GM12864 (cell line): ENCODE measurements at regions not wholly inside any gene's neighbourhood (a gene's known extent, or its start where the extent isn't known, plus 50 kb on each side); places are given as distances from the start of the nearest gene placed in this dataset.

Experiments used
- DNase-seq: peaks from one replicate; pipeline ENCODE4 v3.0.0-alpha.2; 2011; ENCODE audit warnings: low read depth
- H3K4me3 ChIP-seq: 2 replicates; pipeline ENCODE4 v1.5.1; 2011; ENCODE audit warnings: mild to moderate bottlenecking, low read depth, low read length, control low read depth
- CTCF ChIP-seq: IDR thresholded peaks from 2 replicates; pipeline ENCODE4 v1.5.1; 2011; ENCODE audit warnings: low read depth, mild to moderate bottlenecking, moderate library complexity, low read length, control low read depth, inconsistent platforms; ENCODE audit errors: missing control alignments

GRCh38 chr1:79695138-79695537 lies 688.6 kb upstream of the ADGRL4 start:
- no peak for TF ChIP-seq CTCF
- no peak for DNase-seq

GRCh38 chr1:79694241-79694640 lies 687.7 kb upstream of the ADGRL4 start:
- no peak for TF ChIP-seq CTCF
- DNase-seq = no peak

More at GRCh38 chr1:79695138-79695537, 688.6 kb upstream of the ADGRL4 start:
- H3K4me3 ChIP-seq = no peak overlapping the region

DNA sequence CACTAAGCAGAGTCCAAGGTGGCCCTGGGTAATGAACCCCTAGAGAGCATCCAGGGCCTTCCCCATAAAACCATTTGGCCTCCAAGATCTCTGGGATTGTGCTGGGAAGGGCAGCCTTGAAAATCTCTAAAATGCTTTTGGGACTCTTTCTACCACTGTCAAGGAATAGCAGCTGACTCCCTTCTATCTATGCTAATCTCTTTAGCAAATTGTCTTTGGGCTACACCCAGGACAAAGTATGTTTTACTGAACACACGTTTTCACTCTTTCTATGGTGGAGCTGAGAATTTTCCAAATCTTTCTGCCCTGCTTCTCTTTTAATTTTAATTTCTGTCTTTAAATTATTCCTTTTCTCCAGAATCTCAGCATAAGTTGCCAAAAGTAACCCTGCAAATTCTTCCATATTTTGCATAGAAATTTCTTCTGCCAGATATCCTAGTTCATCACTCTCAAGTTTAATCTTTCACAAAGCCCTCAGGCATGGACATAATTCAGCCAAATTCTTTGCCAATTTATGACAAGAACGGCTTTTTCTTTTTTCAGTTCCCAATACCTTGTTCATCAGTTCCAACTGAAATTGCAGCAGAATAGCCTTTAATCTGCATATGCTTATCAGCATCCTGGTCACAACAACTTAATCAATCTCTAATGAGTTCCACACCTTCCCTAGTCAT lies 687.0 kb upstream of the ADGRL4 start:
- TF ChIP-seq CTCF = no peak
- H3K4me3 ChIP-seq = no peak overlapping the region

More at GRCh38 chr1:79694241-79694640, 687.7 kb upstream of the ADGRL4 start:
- no peak overlapping the region for H3K4me3 ChIP-seq

DNA sequence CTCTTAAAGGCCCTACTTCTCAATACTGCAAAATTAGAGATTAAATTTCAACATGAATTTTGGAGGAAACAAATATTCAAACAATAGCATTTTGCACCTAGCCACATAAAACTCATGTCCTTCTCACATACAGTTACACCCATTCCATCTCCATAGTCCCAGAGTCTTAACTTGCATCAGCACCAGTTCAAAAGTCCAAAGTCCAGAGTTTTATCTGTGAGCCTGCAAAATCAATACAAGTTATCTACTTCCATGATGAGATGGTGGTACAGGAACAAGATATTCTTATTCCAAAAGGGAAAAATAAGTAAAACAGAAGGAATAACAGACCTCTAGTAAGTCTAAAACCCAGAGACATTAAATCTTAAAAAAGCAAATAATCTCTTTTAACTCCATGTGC lies 686.0 kb upstream of the ADGRL4 start:
- no peak overlapping the region for H3K4me3 ChIP-seq
- TF ChIP-seq CTCF = no peak
- DNase-seq = no peak

More for the DNA sequence above, 687.0 kb upstream of the ADGRL4 start:
- no peak for DNase-seq

- TF ChIP-seq CTCF = no peak
- DNase-seq = no peak
- H3K4me3 ChIP-seq = no peak overlapping the region
Observed at GRCh38 chr1:79688932-79689331, 682.4 kb upstream of the ADGRL4 start.

DNA sequence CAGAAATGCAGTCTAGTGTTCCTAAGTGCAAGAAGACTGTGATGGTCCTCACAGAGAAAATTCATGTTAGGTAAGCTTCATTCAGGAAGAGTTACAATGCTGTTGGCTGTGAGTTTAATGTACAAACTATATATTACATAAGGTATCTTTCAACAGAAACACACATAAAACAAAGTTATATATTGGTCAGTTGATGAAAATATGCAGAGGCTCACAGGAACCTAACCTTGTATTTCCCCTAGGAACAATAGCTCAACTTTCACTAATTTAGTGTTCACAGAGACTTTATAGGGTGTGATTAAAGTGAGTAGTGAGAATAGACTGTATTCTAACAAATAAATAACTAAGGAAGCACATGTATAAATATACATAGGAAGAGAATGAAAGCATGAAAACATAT lies 676.9 kb upstream of the ADGRL4 start:
- no peak for DNase-seq
- TF ChIP-seq CTCF = no peak
- no peak overlapping the region for H3K4me3 ChIP-seq

- no peak for DNase-seq
- H3K4me3 ChIP-seq = no peak overlapping the region
- no peak for TF ChIP-seq CTCF
Observed at GRCh38 chr1:79682478-79682877, 675.9 kb upstream of the ADGRL4 start.
